ENCODE measurements at regions not wholly inside any gene's neighbourhood (a gene's known extent, or its start where the extent isn't known, plus 50 kb on each side); places are given as distances from the start of the nearest gene placed in this dataset.

- no peak for DNase-seq (ENCODE audit: low spot score)
- TF ChIP-seq, protein P1, sequence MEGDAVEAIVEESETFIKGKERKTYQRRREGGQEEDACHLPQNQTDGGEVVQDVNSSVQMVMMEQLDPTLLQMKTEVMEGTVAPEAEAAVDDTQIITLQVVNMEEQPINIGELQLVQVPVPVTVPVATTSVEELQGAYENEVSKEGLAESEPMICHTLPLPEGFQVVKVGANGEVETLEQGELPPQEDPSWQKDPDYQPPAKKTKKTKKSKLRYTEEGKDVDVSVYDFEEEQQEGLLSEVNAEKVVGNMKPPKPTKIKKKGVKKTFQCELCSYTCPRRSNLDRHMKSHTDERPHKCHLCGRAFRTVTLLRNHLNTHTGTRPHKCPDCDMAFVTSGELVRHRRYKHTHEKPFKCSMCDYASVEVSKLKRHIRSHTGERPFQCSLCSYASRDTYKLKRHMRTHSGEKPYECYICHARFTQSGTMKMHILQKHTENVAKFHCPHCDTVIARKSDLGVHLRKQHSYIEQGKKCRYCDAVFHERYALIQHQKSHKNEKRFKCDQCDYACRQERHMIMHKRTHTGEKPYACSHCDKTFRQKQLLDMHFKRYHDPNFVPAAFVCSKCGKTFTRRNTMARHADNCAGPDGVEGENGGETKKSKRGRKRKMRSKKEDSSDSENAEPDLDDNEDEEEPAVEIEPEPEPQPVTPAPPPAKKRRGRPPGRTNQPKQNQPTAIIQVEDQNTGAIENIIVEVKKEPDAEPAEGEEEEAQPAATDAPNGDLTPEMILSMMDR (IDR thresholded peaks at IDR 0.05; ENCODE audit: extremely low read depth, missing control alignments) = no peak
Measured at GRCh38 chr1:244241438-244241837, 190.4 kb downstream of the ZBTB18 start.

DNA sequence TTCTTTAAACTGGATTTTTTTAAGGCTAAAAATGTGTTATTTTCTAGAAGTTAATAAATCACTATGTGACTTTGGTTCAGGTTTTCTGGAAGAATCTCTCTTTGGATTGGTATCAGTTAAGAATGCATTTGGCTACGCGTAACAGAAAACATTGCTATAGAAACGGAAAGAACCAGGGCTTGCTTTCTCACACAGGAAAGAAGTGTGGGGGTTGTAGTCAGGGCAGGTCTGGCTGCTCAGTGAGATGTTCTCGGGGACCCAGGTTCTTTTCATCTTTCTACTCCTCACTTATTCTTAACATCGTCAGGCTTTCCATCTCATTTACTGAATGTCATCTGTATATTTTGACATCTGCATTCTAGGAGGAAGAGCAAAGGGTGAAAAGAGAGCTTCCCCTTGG lies 191.4 kb downstream of the ZBTB18 start:
- peak; percentile 44 for DNase-seq (ENCODE audit: low spot score)
- TF ChIP-seq, protein P1 (IDR thresholded peaks at IDR 0.05; ENCODE audit: extremely low read depth, missing control alignments) = no peak

DNA sequence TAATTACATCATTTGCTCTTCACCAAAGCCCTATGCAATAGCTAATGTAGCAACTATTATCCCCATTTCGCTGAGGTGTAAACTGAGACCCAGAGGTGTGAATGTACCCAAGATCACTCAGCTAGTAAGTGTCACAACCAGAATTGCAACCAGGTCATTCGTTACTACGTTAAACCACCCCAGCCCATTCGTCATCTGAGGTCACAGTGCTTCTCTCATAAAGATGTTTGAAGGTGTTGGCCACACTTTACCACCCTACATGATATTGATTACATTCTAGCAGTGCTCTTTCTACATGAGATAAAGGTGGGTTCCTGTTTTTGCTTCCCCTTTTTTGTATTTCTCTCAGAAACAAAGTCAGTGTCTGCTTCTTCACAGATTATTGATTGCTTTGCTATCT lies 195.3 kb downstream of the ZBTB18 start:
- no peak for DNase-seq (ENCODE audit: low spot score)
- TF ChIP-seq, protein P1 (IDR thresholded peaks at IDR 0.05; ENCODE audit: extremely low read depth, missing control alignments) = no peak

DNA sequence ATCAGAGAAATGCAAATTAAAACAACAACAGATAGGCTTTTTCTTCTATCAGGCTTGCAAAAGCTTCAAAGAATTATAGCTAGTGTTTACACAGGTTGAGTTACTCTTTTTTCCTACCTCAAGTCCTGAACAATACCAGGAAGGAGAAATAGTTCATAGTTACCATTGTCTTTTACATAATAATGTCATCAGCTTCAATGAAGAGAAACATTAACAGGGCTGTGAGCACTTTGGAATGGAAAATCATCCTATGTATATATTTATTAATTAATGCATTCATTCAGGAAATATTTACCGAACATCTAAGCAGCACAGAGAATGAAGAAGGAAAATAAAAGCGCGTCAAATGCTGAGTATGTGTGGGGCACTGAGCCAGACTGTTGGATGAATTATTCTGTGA lies 197.3 kb downstream of the ZBTB18 start:
- DNase-seq (ENCODE audit: low spot score) = no peak

GRCh38 chr1:244252211-244252610 lies 199.5 kb downstream of the ADSS2 start:
- DNase-seq (ENCODE audit: low spot score) = no peak
- TF ChIP-seq, protein P1 (IDR thresholded peaks at IDR 0.05; ENCODE audit: extremely low read depth, missing control alignments) = no peak

More for the DNA sequence above, 197.3 kb downstream of the ZBTB18 start:
- TF ChIP-seq, protein P1 (IDR thresholded peaks at IDR 0.05; ENCODE audit: extremely low read depth, missing control alignments) = no peak

- TF ChIP-seq, protein P1 (IDR thresholded peaks at IDR 0.05; ENCODE audit: extremely low read depth, missing control alignments) = no peak
Measured at GRCh38 chr1:244254467-244254866, 197.2 kb downstream of the ADSS2 start.

DNA sequence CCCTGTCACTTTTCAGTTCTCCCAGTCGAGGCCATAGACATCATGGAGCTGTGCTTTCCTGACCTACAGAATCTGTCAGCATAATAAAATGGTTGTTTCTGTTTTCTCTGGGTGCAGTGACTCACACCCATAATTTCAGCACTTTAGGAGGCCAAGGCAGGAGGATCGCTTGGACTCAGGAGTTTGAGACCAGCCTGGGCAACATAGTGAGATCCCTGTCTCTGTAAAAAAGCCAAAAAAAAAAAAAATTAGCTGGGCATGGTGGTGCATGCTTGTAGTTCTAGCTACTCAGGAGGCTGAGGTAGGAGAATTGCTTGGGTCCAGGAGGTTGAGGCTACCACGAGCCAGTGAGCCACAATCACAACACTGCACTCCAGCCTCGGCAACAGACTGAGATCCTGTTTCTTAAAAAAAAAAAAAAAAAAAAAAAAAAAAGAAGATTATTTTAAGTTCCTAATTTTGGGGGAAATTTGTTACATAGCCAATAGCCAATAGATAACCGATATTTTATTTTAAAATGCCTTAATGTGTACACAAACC lies 196.2 kb downstream of the ADSS2 start:
- no peak for DNase-seq (ENCODE audit: low spot score)
- TF ChIP-seq, protein P1 (IDR thresholded peaks at IDR 0.05; ENCODE audit: extremely low read depth, missing control alignments) = no peak

More at GRCh38 chr1:244254467-244254866, 197.2 kb downstream of the ADSS2 start:
- no peak for DNase-seq (ENCODE audit: low spot score)
